Endothelial cell (in vitro differentiated cells): ENCODE measurements at regions not wholly inside any gene's neighbourhood (a gene's known extent, or its start where the extent isn't known, plus 50 kb on each side); places are given as distances from the start of the nearest gene placed in this dataset.

Source experiments
- DNase-seq: peaks from one replicate; pipeline ENCODE4 v3.0.0; 2021; ENCODE audit warnings: low spot score
- H3K27ac Mint-ChIP-seq: one replicate; pipeline ENCODE4 v1.8.0; 2021; ENCODE audit warnings: mixed read lengths, inconsistent platforms; ENCODE audit not compliant: unreplicated experiment
- H3K27me3 Mint-ChIP-seq: one replicate; pipeline ENCODE4 v1.8.0; 2021; ENCODE audit warnings: mild to moderate bottlenecking, moderate library complexity, mixed read lengths, inconsistent platforms; ENCODE audit not compliant: unreplicated experiment
- H3K36me3 Mint-ChIP-seq: one replicate; pipeline ENCODE4 v1.8.0; 2021; ENCODE audit warnings: mild to moderate bottlenecking, low read depth, mixed read lengths, inconsistent platforms; ENCODE audit not compliant: unreplicated experiment
- H3K4me1 Mint-ChIP-seq: one replicate; pipeline ENCODE4 v1.8.0; 2021; ENCODE audit warnings: mild to moderate bottlenecking, mixed read lengths, inconsistent platforms; ENCODE audit not compliant: unreplicated experiment
- H3K4me3 Mint-ChIP-seq: one replicate; pipeline ENCODE4 v1.8.0; 2021; ENCODE audit warnings: mild to moderate bottlenecking, mixed read lengths, inconsistent platforms; ENCODE audit not compliant: unreplicated experiment
- H3K9me3 Mint-ChIP-seq: one replicate; pipeline ENCODE4 v1.8.0; 2021; ENCODE audit warnings: mixed read lengths, inconsistent platforms; ENCODE audit not compliant: unreplicated experiment
- TF ChIP-seq, protein P1 (sequence below): fragments of 200-600 bp; sonication (generic); IDR thresholded peaks from one replicate; pipeline ENCODE4 v1.5.0; 2021; ENCODE audit warnings: antibody characterized with exemption; ENCODE audit not compliant: unreplicated experiment

DNA sequence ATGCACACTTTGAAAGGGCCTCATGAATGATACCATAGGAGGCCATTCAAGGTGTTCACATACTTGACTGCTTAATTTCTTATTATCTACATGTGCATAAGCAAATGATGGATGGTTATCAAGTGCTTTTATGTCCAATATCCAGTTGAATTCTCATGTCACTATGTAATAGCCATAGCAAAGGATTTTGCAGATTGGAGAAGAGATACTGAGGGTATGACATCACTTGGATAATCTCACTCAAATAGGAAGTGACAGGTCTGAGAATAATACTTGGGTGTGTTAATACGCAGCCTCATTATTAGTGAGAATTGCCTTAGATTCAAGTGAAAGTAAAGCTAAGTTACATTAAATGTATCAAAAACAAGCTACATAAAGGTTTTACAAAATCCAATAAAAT, 1208.6 kb downstream of the CDH11 start:
- Mint-ChIP-seq H3K4me1 (no peaks in the 10 kb centered on the region), H3K36me3 (no peaks in the 10 kb centered on the region), H3K27ac (no peak overlapping the region), H3K9me3 (no peaks in the 10 kb centered on the region), H3K4me3 (no peak overlapping the region), H3K27me3 (no peaks in the 10 kb centered on the region)
- DNase-seq, result no peak
- TF ChIP-seq, protein P1, sequence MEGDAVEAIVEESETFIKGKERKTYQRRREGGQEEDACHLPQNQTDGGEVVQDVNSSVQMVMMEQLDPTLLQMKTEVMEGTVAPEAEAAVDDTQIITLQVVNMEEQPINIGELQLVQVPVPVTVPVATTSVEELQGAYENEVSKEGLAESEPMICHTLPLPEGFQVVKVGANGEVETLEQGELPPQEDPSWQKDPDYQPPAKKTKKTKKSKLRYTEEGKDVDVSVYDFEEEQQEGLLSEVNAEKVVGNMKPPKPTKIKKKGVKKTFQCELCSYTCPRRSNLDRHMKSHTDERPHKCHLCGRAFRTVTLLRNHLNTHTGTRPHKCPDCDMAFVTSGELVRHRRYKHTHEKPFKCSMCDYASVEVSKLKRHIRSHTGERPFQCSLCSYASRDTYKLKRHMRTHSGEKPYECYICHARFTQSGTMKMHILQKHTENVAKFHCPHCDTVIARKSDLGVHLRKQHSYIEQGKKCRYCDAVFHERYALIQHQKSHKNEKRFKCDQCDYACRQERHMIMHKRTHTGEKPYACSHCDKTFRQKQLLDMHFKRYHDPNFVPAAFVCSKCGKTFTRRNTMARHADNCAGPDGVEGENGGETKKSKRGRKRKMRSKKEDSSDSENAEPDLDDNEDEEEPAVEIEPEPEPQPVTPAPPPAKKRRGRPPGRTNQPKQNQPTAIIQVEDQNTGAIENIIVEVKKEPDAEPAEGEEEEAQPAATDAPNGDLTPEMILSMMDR, result no peak

DNA sequence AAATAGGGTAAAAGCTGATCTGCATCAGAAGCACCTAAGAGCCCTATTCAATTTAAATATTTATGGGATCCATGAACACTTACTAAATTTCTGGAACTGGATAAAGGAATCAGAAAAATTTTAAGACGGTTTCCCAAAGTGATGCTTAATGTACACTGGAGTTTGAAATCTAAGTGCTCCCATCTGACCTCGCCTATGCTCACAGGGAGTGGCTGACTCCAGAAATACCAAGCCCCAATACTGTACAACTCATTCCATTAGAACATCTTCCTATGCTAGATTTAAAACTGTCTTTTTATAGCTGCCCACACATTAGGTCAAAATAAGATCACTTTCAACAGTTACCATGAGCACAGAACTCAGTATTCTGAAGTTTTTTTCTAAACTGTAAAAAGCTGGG, 1214.6 kb downstream of the CDH11 start:
- Mint-ChIP-seq H3K4me1 (no peaks in the 10 kb centered on the region), H3K9me3 (no peaks in the 10 kb centered on the region), H3K27me3 (no peaks in the 10 kb centered on the region), H3K27ac (no peak overlapping the region), H3K4me3 (no peak overlapping the region), H3K36me3 (no peaks in the 10 kb centered on the region)
- DNase-seq, result no peak
- TF ChIP-seq, protein P1, result no peak

DNA sequence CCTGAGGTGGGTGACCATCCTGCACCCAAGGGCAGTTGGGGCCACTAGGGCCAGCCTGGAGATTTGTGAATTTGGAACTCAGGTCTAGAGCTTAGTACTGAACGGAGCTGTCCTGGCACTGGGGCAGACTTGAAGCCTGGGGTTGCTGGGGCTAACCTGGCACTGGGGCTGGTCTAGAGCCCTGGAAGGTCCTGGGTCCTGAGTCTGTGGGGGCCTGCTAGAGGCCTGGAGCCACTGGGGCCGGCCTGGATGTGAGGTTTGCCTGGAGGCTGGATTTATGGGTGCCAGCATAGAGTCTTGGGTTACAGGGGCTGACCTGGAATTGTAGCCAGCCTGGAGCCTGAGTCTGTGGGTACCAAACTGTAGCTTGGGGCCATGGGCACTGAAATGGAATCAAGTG, 1216.9 kb downstream of the CDH11 start:
- Mint-ChIP-seq H3K4me3 (no peak overlapping the region), H3K9me3 (no peaks in the 10 kb centered on the region), H3K27me3 (no peaks in the 10 kb centered on the region), H3K36me3 (no peaks in the 10 kb centered on the region), H3K27ac (no peak overlapping the region), H3K4me1 (no peaks in the 10 kb centered on the region)
- TF ChIP-seq, protein P1, result no peak
- no peak for DNase-seq

DNA sequence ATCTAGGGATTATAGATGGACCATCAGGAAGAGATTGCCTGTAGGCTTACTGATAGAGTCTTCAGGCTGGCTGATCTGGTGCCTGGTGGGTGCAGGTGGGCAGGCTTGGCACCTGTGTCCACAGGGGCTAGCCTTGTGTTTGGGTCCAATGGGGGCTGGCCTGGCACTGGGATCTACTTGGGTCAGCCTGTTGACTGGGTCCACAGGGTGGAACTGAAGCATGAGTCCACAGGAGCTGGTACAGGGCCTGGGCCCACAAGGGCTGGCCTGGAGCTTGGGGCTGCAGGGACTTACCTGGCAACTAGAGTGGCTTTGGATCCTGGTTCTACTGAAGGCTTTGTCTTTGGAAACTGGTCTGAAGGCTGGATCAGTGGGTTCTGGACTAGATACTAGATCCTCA, 1217.7 kb downstream of the CDH11 start:
- no peak for DNase-seq
- no peak overlapping the region for H3K4me3 Mint-ChIP-seq
- no peaks in the 10 kb centered on the region for H3K27me3 Mint-ChIP-seq
- TF ChIP-seq, protein P1, result no peak
- H3K27ac Mint-ChIP-seq, result no peak overlapping the region
- H3K4me1 Mint-ChIP-seq, result no peaks in the 10 kb centered on the region
- no peaks in the 10 kb centered on the region for H3K9me3 Mint-ChIP-seq
- H3K36me3 Mint-ChIP-seq, result no peaks in the 10 kb centered on the region

DNA sequence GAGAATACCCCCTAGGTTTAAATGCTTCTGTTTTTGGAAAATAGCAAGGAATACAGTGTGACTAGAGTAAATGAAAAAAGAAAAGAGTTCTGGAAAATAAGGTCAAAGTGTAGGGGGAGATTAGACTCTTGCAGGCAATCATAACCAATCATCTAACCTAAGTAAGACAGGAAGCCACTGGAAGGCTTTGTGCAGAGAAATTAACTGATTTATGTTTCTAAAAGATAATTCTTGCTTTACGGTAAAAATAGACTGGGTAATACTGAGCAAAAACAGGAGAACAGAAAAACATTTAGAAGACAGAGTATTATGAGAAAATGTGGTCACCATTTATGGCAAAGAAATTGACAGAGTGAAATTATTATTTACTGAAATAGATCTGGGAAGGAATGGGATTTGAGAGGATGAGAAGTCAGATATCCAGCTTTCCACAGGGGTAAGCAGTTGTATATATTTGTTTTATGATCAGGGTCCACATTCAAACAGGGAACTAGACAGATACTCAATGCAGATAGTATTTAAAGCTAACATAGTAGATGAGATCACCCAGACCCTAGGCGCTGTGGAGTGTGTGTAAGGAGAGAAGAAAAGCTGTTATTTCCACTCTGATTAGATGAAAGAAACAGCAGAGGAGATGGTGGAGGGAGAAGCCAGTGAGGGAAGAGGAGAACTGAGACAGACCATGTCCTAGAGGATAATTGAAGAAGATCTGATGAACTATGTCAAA, 1225.3 kb downstream of the CDH11 start:
- TF ChIP-seq, protein P1, result no peak
- H3K4me1 Mint-ChIP-seq, result no peaks in the 10 kb centered on the region
- H3K27ac Mint-ChIP-seq, result no peak overlapping the region
- no peak overlapping the region for H3K4me3 Mint-ChIP-seq
- no peaks in the 10 kb centered on the region for H3K27me3 Mint-ChIP-seq
- DNase-seq, result no peak
- no peaks in the 10 kb centered on the region for H3K36me3 Mint-ChIP-seq
- H3K9me3 Mint-ChIP-seq, result no peaks in the 10 kb centered on the region
